ENCODE measurements at regions not wholly inside any gene's neighbourhood (a gene's known extent, or its start where the extent isn't known, plus 50 kb on each side); places are given as distances from the start of the nearest gene placed in this dataset.
"Not testable (repeated sequence)": the region's sequence is repeated elsewhere in the genome, so short reads cannot be mapped to it uniquely, and the experiment has no call there.

GRCh38 chr18:11357678-11358077, 208.3 kb upstream of the PIEZO2 start:
- H3K4me3 ChIP-seq (ENCODE audit: low read depth, low read length): no peak overlapping the region
- ChIA-PET POLR2A (no interaction called here), CTCF (no interaction called here)
- DNase-seq (ENCODE audit: low read depth, low spot score): no peak
- TF ChIP-seq CTCF (IDR thresholded peaks at IDR 0.05; ENCODE audit: insufficient read depth, low read length, missing control alignments): no peak

- CTCF ChIA-PET; DNase-seq (ENCODE audit: low read depth, low spot score); H3K4me3 ChIP-seq (ENCODE audit: low read depth, low read length); POLR2A ChIA-PET: not testable (repeated sequence)
Observed at GRCh38 chr18:11344576-11344975, 195.2 kb upstream of the PIEZO2 start.

- no peak overlapping the region for H3K4me3 ChIP-seq (ENCODE audit: low read depth, low read length)
- CTCF ChIA-PET: no interaction called here
- no peak for DNase-seq (ENCODE audit: low read depth, low spot score)
- no peak for TF ChIP-seq CTCF (IDR thresholded peaks at IDR 0.05; ENCODE audit: insufficient read depth, low read length, missing control alignments)
- POLR2A ChIA-PET: no interaction called here
Observed at GRCh38 chr18:11343096-11343495, 193.7 kb upstream of the PIEZO2 start.

- H3K4me3 ChIP-seq (ENCODE audit: low read depth, low read length); POLR2A ChIA-PET; CTCF ChIA-PET; DNase-seq (ENCODE audit: low read depth, low spot score): not testable (repeated sequence)
Observed at GRCh38 chr18:11342115-11342514, 192.7 kb upstream of the PIEZO2 start.

GRCh38 chr18:11339188-11339775, 189.9 kb upstream of the PIEZO2 start:
- ChIA-PET POLR2A (no interaction called here), CTCF (no interaction called here)
- TF ChIP-seq CTCF (IDR thresholded peaks at IDR 0.05; ENCODE audit: insufficient read depth, low read length, missing control alignments): no peak
- DNase-seq (ENCODE audit: low read depth, low spot score): no peak
- H3K4me3 ChIP-seq (ENCODE audit: low read depth, low read length): no peak overlapping the region

GRCh38 chr18:11336241-11336640, 186.9 kb upstream of the PIEZO2 start:
- ChIA-PET POLR2A (no interaction called here), CTCF (no interaction called here)
- TF ChIP-seq CTCF (IDR thresholded peaks at IDR 0.05; ENCODE audit: insufficient read depth, low read length, missing control alignments): no peak
- H3K4me3 ChIP-seq (ENCODE audit: low read depth, low read length): no peak overlapping the region
- DNase-seq (ENCODE audit: low read depth, low spot score): no peak

- TF ChIP-seq CTCF (IDR thresholded peaks at IDR 0.05; ENCODE audit: insufficient read depth, low read length, missing control alignments): no peak
- CTCF ChIA-PET: no interaction called here
- no peak overlapping the region for H3K4me3 ChIP-seq (ENCODE audit: low read depth, low read length)
- POLR2A ChIA-PET: no interaction called here
- no peak for DNase-seq (ENCODE audit: low read depth, low spot score)
Observed at GRCh38 chr18:11327391-11328009, 178.1 kb upstream of the PIEZO2 start.
